K562 (cell line): ENCODE measurements at regions not wholly inside any gene's neighbourhood (a gene's known extent, or its start where the extent isn't known, plus 50 kb on each side); places are given as distances from the start of the nearest gene placed in this dataset.

Experiments
- ATAC-seq: fragments of 200-7000 bp; cut with Tn5 transposase; 3 replicates; pipeline ENCODE4 v1.9.1; 2020; ENCODE audit warnings: moderate library complexity
- BruUV-seq: library from RNA; stranded (reverse); fragments of 400-500 nt; replicated peaks from 2 replicates; lab custom pipeline; 2021; lab: Mats Ljungman, UMichigan
- CTCF ChIA-PET: fragments of 300-600 bp; formaldehyde crosslinking; extraction: SDS; loops from one replicate; lab custom pipeline; 2021; ENCODE audit warnings: low intra/inter-chr PET ratio; lab: Yijun Ruan, JAX
- POLR2A ChIA-PET: fragments of 300-600, 350-650 bp; sonication (Branson Sonifier 250); formaldehyde crosslinking; extraction: SDS; loops from one replicate; lab custom pipeline; 2021; ENCODE audit warnings: antibody characterized with exemption, inconsistent platforms; lab: Yijun Ruan, JAX
- DNase-seq, 4 experiments: peaks; one replicate each; pipeline versions ENCODE4 v3.0.0 to v3.0.0-alpha.2; 2011 to 2018; ENCODE audit warnings: low spot score in 3 of 4, mixed read lengths in 3 of 4; ENCODE audit errors: extremely low read depth in 1 of 4
- FAIRE-seq: peaks from 2 replicates; lab custom pipeline; 2011; peaks lifted over from hg19 to GRCh38; lab: Jason Lieb, UNC
- H2AFZ ChIP-seq: 2 replicates; pipeline ENCODE4 v1.6.0; 2011; ENCODE audit warnings: low read depth, low read length, control low read depth, inconsistent platforms
- H3K27ac ChIP-seq: fragments of 200-600 bp; 3 replicates; pipeline ENCODE4 v1.8.0; 2011; ENCODE audit warnings: low read depth, mild to moderate bottlenecking, control low read depth, inconsistent platforms, low read length, moderate library complexity, mixed read lengths; ENCODE audit errors: extremely low read depth
- H3K27me3 ChIP-seq, 2 experiments: fragments of 300-600 bp in 1 of 2; 2 replicates in 1 of 2; 3 replicates in 1 of 2; pipeline versions ENCODE4 v1.6.0 to v1.8.0; 2011; ENCODE audit warnings: inconsistent platforms in 2 of 2, low read length in 2 of 2, mild to moderate bottlenecking in 1 of 2, mixed read lengths in 1 of 2, moderate library complexity in 1 of 2; ENCODE audit not compliant: control insufficient read depth in 2 of 2, insufficient read depth in 2 of 2
- H3K36me3 ChIP-seq: fragments of 300-600 bp; 3 replicates; pipeline ENCODE4 v1.8.0; 2011; ENCODE audit warnings: mild to moderate bottlenecking, low read length, inconsistent platforms; ENCODE audit not compliant: control insufficient read depth, insufficient read depth
- H3K4me1 ChIP-seq, 2 experiments: fragments of 200-600 bp in 1 of 2; replicated peaks in 1 of 2; 2 replicates in 1 of 2; 3 replicates in 1 of 2; pipeline versions ENCODE4 v1.5.1 to v1.8.0; 2011; ENCODE audit warnings: inconsistent platforms in 2 of 2, low read length in 2 of 2, mild to moderate bottlenecking in 1 of 2, mixed read lengths in 1 of 2, moderate library complexity in 1 of 2; ENCODE audit not compliant: control insufficient read depth in 2 of 2, insufficient read depth in 2 of 2
- H3K4me2 ChIP-seq: 2 replicates; pipeline ENCODE4 v1.6.1; 2011; ENCODE audit warnings: low read length, control low read depth, inconsistent platforms, mixed read lengths; ENCODE audit not compliant: insufficient read depth
- H3K4me3 ChIP-seq: fragments of 200-600 bp; sonication (generic), shearing (Covaris generic); 2 replicates; pipeline ENCODE4 v1.5.1; 2016; ENCODE audit warnings: control low read depth, inconsistent platforms
- H3K79me2 ChIP-seq: fragments of 200-600 bp; 3 replicates; pipeline ENCODE4 v1.8.0; 2011; ENCODE audit warnings: low read length, inconsistent platforms; ENCODE audit not compliant: control insufficient read depth, insufficient read depth
- H3K9ac ChIP-seq, 2 experiments: 2 replicates each; pipeline versions ENCODE4 v1.6.0 to v1.6.1; 2011; ENCODE audit warnings: low read depth in 2 of 2, low read length in 2 of 2, control low read depth in 1 of 2, inconsistent platforms in 1 of 2, mild to moderate bottlenecking in 1 of 2, mixed read lengths in 1 of 2; ENCODE audit not compliant: insufficient read depth in 1 of 2
- H3K9me1 ChIP-seq: one replicate; pipeline ENCODE4 v1.6.0; 2011; ENCODE audit warnings: inconsistent platforms, mild to moderate bottlenecking, low read length, moderate library complexity; ENCODE audit not compliant: control insufficient read depth, insufficient read depth
- H3K9me3 ChIP-seq: replicated peaks from 2 replicates; pipeline ENCODE4 v1.5.1; 2011; ENCODE audit warnings: low read depth, low read length, inconsistent platforms; ENCODE audit not compliant: control insufficient read depth, insufficient read depth
- H4K20me1 ChIP-seq: replicated peaks from 2 replicates; pipeline ENCODE4 v1.6.1; 2011; ENCODE audit warnings: low read length, inconsistent platforms, mixed read lengths; ENCODE audit not compliant: control insufficient read depth, insufficient read depth
- ARHGAP35 ChIP-seq: fragments of 450-650 bp; IDR thresholded peaks from 2 replicates; pipeline ENCODE4 v1.6.1; 2018; ENCODE audit not compliant: partially characterized antibody
- COPS2 ChIP-seq: fragments of 450-650 bp; conservative IDR thresholded peaks from 2 replicates; pipeline ENCODE4 v1.6.1; 2016; ENCODE audit warnings: mild to moderate bottlenecking, moderate library complexity
- FOXM1 ChIP-seq, 2 experiments: fragments of 450-650 bp in 1 of 2; sonication (generic) in 1 of 2; formaldehyde crosslinking in 1 of 2; IDR thresholded peaks; 2 replicates each; pipeline versions ENCODE4 v1.6.1 to v1.9.0; 2017 to 2022; ENCODE audit warnings: low read depth in 2 of 2, mild to moderate bottlenecking in 2 of 2, missing genetic modification reagents in 1 of 2, moderate library complexity in 1 of 2
- GABPA ChIP-seq: fragments of 200-800 bp; sonication (Bioruptor generic); conservative IDR thresholded peaks from 2 replicates; pipeline ENCODE4 v1.6.1; 2016; ENCODE audit warnings: low read depth, missing genetic modification characterization, missing compliant biosample characterization
- HMG20B ChIP-seq: fragments of 250-450 bp; sonication (Bioruptor Pico); IDR thresholded peaks from 2 replicates; pipeline ENCODE4 v1.5.0; 2021; ENCODE audit warnings: mild to moderate bottlenecking
- PHB ChIP-seq: fragments of 250-450 bp; sonication (Bioruptor Pico); IDR thresholded peaks from 2 replicates; pipeline ENCODE4 v1.5.0; 2021
- SUPT5H ChIP-seq: fragments of 450-650 bp; IDR thresholded peaks from 2 replicates; pipeline ENCODE4 v1.6.1; 2016
- TSC22D4 ChIP-seq: fragments of 450-650 bp; IDR thresholded peaks from 2 replicates; pipeline ENCODE4 v1.6.1; 2016; ENCODE audit warnings: missing genetic modification characterization, missing biosample characterization, control low read depth
- WGBS: fragments of 100-300 bp; shearing (Covaris generic); methylation state at CpG from one replicate; pipeline ENCODE4 v1.1.6; 2016; ENCODE audit warnings: low coverage, mixed read lengths; ENCODE audit not compliant: insufficient coverage; ENCODE audit errors: missing lambda C conversion rate; 5-methylcytosine and 5-hydroxymethylcytosine counted together
- in situ Hi-C: fragments of 300-500 bp; cut with MboI; formaldehyde crosslinking; loops from 4 replicates; pipeline ENCODE4 v1.15.0; 2018; ENCODE audit warnings: inconsistent platforms, mixed read lengths
- intact Hi-C: fragments of 100-400 bp; cut with micrococcal nuclease; formaldehyde crosslinking; loops from 2 replicates; pipeline ENCODE4 v1.14.2; 2022
- TF ChIP-seq, protein P1 (sequence below): sonication (generic); formaldehyde crosslinking; IDR thresholded peaks from 2 replicates; pipeline ENCODE4 v1.9.0; 2022; ENCODE audit warnings: mild to moderate bottlenecking, missing genetic modification reagents

DNA sequence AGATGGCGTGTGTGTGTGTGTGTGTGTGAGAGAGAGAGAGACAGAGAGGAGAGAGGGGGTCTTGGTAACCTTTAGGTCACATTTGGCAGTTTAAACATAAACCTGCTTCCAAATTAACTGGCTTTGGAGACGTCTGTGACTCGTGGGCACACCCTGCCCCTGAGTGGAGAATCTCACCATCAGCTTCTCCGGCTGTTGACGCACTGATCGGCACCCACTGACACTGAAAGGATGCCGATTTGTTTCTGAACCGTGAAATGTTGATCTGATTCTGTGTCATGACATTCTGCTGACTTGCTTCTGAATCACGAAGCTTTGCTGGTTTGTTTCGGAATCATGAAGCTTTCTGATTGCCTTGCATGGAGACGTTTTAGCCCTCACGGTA lies 114.7 kb downstream of the RTP5 start:
- Histone ChIP-seq H3K9me1 (no peaks in the 10 kb centered on the region), H3K4me3 (no peak overlapping the region), H3K79me2 (no peaks in the 10 kb centered on the region), H4K20me1 (no peaks in the 10 kb centered on the region), H3K9me3 (no peaks in the 10 kb centered on the region), H3K27me3 (peaks cover 0 to 44% of the 10 kb centered on the region in 2 experiments; a peak in 2 of 5 replicates), H3K27ac (no peak overlapping the region), H3K4me1 (peaks cover 0 to 12% of the 10 kb centered on the region in 2 experiments; a peak in 1 of 5 replicates)
- in situ Hi-C loops: no loop called here
- DNase-seq: no peak
- FAIRE-seq: no peak
- ATAC-seq: no peak
- no TSS peak for BruUV-seq
- TF ChIP-seq HMG20B (no peak), FOXM1 (IDR thresholded peaks at IDR 0.05; ENCODE audit: low read depth) (no peak), FOXM1 (CRISPR knock-in tag; IDR thresholded peaks at IDR 0.05; ENCODE audit: low read depth) (no peak), ARHGAP35 (no peak), GABPA (tag) (no peak), COPS2 (no peak), PHB (CRISPR knock-in tag) (no peak), TSC22D4 (tag) (no peak), SUPT5H (no peak)
- TF ChIP-seq, protein P1, sequence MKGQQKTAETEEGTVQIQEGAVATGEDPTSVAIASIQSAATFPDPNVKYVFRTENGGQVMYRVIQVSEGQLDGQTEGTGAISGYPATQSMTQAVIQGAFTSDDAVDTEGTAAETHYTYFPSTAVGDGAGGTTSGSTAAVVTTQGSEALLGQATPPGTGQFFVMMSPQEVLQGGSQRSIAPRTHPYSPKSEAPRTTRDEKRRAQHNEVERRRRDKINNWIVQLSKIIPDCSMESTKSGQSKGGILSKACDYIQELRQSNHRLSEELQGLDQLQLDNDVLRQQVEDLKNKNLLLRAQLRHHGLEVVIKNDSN: no peak
- TF ChIP-seq, all 486 proteins: peak for 0
- intact Hi-C loops: no loop called here
- no peaks in the 10 kb centered on the region for H3K36me3 ChIP-seq
- ChIA-PET CTCF (no interaction called here), POLR2A (interaction anchor here (1.0 kb wide), 1 partner anchor 10 kb away, joined by 6 read pairs; no protein-coding TSS in a partner anchor)
- H2AFZ ChIP-seq: no peak overlapping the region
- no peak overlapping the region for H3K4me2 ChIP-seq
- no peak overlapping the region; a peak in 1 of 4 replicates for H3K9ac ChIP-seq
- 9% methylated on average over 10 of the region's 12 CpGs for WGBS
